ENCODE measurements at regions not wholly inside any gene's neighbourhood (a gene's known extent, or its start where the extent isn't known, plus 50 kb on each side); places are given as distances from the start of the nearest gene placed in this dataset.
"Not testable (repeated sequence)": the region's sequence is repeated elsewhere in the genome, so short reads cannot be mapped to it uniquely, and the experiment has no call there.

GRCh38 chr7:16933296-16934279 is 51.8 kb upstream of the AGR3 start:
- no peak for DNase-seq (ENCODE audit: low spot score)

DNA sequence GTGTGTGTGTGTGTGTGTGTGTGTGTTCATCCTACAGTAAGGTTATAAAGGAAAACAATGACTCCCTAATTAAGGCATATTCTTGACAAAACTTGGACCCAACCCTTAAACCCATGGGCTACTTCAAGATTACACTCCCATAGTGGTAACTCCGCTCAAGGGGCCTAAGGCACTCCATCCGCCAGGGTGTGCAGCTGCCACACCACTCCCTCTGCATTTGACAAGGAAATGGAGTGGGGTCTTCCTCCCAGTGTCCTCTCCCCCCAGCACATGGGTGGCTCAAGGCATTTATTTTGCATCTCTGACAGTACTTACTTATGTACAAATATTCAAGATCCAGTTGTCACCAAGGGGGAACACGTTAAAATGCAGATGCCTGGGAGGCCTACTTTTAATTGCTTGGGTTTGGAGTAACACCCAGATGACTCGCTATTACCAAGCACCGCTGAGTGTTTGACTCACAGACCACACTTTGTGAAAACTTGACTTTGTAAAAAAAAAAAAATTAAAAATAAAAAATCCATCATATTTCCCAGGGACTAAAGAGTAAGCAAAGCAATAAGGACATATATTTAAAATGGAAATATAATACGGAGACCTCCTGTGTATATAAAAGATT is 53.0 kb upstream of the AGR3 start:
- no peak for DNase-seq (ENCODE audit: low spot score)
- peaks cover 0 to 2% of the 10 kb centered on the region in 2 donors for H3K27me3 Mint-ChIP-seq
- peak in 1 of 2 donors; percentile 52 for ATAC-seq
- H3K4me1 Mint-ChIP-seq (ENCODE audit: low read depth in 2 of 2): peaks cover 10 to 14% of the 10 kb centered on the region in 2 donors
- H3K27ac Mint-ChIP-seq: no peak overlapping the region
- no peaks in the 10 kb centered on the region for H3K36me3 Mint-ChIP-seq
- no peaks in the 10 kb centered on the region for H3K9me3 Mint-ChIP-seq
- H3K4me3 Mint-ChIP-seq: no peak overlapping the region

More at GRCh38 chr7:16933296-16934279, 51.8 kb upstream of the AGR3 start:
- Mint-ChIP-seq H3K4me3 (peak overlapping the region; percentile 51), H3K36me3 (no peaks in the 10 kb centered on the region), H3K4me1 (ENCODE audit: low read depth in 2 of 2) (peaks cover 10 to 14% of the 10 kb centered on the region in 2 donors), H3K9me3 (no peaks in the 10 kb centered on the region), H3K27ac (no peak overlapping the region), H3K27me3 (no peaks in the 10 kb centered on the region)
- ATAC-seq: no peak

DNA sequence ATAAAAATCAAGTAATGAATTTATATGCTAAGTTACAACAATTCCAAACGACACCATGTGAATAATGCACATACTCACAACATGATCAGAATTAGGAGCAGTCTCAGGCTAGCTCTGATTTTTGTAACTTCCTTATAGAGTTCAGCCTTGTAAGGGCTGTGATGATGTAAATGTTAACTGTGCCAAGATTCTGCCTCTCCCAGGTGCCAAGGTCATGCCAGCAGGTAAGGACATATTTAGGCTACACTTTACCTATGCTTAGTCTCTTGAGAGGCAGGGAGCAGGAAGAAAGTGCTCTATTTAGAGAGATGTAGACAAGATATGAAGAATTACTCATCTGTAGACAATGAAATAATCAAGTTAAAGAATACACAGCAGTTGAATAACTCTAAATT is 53.6 kb upstream of the AGR3 start:
- ATAC-seq (no peak), DNase-seq (ENCODE audit: low spot score) (no peak)
- no peaks in the 10 kb centered on the region for H3K36me3 Mint-ChIP-seq
- peaks cover 10 to 14% of the 10 kb centered on the region in 2 donors for H3K4me1 Mint-ChIP-seq (ENCODE audit: low read depth in 2 of 2)
- H3K27ac Mint-ChIP-seq: no peak overlapping the region
- H3K9me3 Mint-ChIP-seq: no peaks in the 10 kb centered on the region
- H3K27me3 Mint-ChIP-seq: peaks cover 0 to 4% of the 10 kb centered on the region in 2 donors
- no peak overlapping the region for H3K4me3 Mint-ChIP-seq

DNA sequence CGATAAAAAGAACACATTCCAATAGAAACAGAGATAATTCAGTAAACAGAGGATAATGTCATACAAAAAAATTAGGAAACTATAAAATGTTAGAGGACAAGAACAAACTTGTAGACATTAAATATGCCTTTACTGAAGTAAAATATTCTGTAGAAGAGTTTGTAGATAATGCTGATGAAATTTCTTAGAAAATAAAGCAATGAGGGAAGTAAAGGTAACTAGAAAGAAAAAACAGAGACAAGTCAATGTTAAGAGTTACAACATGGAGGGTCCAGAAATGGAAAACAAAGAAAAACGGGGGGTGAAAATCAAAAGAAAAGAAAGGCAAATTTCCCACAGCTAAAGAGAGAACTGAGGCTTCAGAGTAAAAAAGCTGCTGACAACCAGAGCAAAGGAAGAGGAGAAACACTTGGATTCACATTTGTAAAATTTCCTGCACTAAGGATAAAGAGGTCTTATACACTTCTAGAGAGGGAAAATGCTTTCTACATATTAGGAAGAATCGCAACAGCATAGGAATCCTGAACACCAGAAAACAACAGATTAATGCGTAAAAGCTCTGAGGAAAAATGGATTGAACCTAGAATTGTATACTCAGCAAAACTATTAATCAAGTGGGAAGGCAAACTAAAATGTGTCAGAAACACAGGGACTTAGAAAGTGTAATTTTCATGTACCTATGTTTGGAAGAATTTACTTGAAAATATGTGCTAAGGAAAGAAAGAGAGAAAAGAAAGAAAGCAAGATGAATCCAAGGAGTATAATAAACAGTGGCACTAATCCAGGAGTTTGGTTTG is 55.0 kb upstream of the AGR3 start:
- H3K27ac Mint-ChIP-seq: no peak overlapping the region

DNA sequence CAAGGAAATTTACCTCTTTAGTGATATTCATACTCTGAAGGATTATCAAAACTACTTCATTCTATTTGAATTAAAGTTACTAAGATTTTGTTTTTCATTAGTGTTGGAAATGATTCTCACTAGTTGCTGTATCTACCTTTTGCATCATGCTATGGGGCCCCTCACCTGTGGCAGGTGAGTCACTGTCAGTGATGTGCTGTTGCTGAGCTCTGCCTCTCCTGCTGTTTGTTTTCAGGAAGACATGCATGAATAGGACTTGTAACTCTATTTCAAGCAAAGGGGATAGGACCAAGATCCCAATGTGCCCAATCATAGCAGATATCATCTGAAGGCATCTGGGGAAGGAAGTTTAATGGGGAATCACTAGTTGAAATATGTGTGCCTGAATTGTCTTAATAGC is 57.4 kb upstream of the AGR3 start:
- Mint-ChIP-seq H3K27me3 (peaks cover 0 to 6% of the 10 kb centered on the region in 2 donors), H3K36me3 (no peaks in the 10 kb centered on the region), H3K4me1 (ENCODE audit: low read depth in 2 of 2) (peaks cover 2% of the 10 kb centered on the region in 2 donors), H3K4me3 (no peak overlapping the region), H3K9me3 (peaks cover 3% of the 10 kb centered on the region), H3K27ac (no peak overlapping the region)
- ATAC-seq (no peak), DNase-seq (ENCODE audit: low spot score) (no peak)

More for the DNA sequence above, 55.0 kb upstream of the AGR3 start:
- Mint-ChIP-seq H3K4me3 (no peak overlapping the region), H3K36me3 (no peaks in the 10 kb centered on the region), H3K4me1 (ENCODE audit: low read depth in 2 of 2) (peaks cover 10 to 12% of the 10 kb centered on the region in 2 donors), H3K9me3 (no peaks in the 10 kb centered on the region), H3K27me3 (peaks cover 0 to 4% of the 10 kb centered on the region in 2 donors)
- DNase-seq (ENCODE audit: low spot score) (no peak), ATAC-seq (no peak)

DNA sequence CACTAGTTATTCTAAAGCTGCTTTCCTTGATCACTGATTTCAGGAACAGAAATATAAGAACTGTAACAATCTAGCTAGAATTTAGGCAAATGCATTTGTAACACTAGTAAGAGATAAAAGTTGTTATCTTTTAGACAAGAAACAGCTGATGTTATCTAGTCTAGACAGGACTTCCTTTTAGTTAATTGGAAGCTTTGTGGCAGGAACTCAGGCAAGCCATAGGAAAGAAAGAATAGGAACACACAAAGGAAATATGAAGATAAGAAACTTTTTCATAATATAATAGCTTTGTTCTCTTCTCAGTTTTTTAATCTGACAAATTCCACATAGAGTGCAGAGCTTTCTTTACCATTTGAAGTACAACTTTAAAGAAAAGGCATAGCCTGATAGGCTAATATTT is 59.0 kb upstream of the AGR3 start:
- DNase-seq (ENCODE audit: low spot score) (no peak), ATAC-seq (no peak)
- Mint-ChIP-seq H3K36me3 (no peaks in the 10 kb centered on the region), H3K4me1 (ENCODE audit: low read depth in 2 of 2) (no peaks in the 10 kb centered on the region), H3K9me3 (peaks cover 3% of the 10 kb centered on the region), H3K27me3 (peaks cover 0 to 6% of the 10 kb centered on the region in 2 donors), H3K4me3 (no peak overlapping the region), H3K27ac (no peak overlapping the region)

GRCh38 chr7:16942929-16943509 is 61.2 kb upstream of the AGR3 start:
- Mint-ChIP-seq H3K4me3 (no peak overlapping the region), H3K27me3 (peaks cover 0 to 6% of the 10 kb centered on the region in 2 donors), H3K36me3 (peaks cover 8% of the 10 kb centered on the region), H3K27ac (no peak overlapping the region), H3K4me1 (ENCODE audit: low read depth in 2 of 2) (no peaks in the 10 kb centered on the region), H3K9me3 (peaks cover 10% of the 10 kb centered on the region)
- ATAC-seq (peak in 1 of 2 donors; percentile 32), DNase-seq (ENCODE audit: low spot score) (no peak)

GRCh38 chr7:16944936-16945335 is 63.2 kb upstream of the AGR3 start:
- no peaks in the 10 kb centered on the region for H3K4me1 Mint-ChIP-seq (ENCODE audit: low read depth in 2 of 2)
- no peak overlapping the region for H3K4me3 Mint-ChIP-seq
- H3K27ac Mint-ChIP-seq: no peak overlapping the region
- ATAC-seq (no peak), DNase-seq (ENCODE audit: low spot score) (no peak)
- H3K27me3 Mint-ChIP-seq: peaks cover 0 to 4% of the 10 kb centered on the region in 2 donors
- peaks cover 12% of the 10 kb centered on the region for H3K9me3 Mint-ChIP-seq
- H3K36me3 Mint-ChIP-seq: peaks cover 10% of the 10 kb centered on the region

- Mint-ChIP-seq H3K27me3 (peaks cover 0 to 2% of the 10 kb centered on the region in 2 donors), H3K27ac (no peak overlapping the region), H3K4me3 (no peak overlapping the region), H3K36me3 (peaks cover 10% of the 10 kb centered on the region), H3K9me3 (peaks cover 12% of the 10 kb centered on the region), H3K4me1 (ENCODE audit: low read depth in 2 of 2) (no peaks in the 10 kb centered on the region)
- ATAC-seq (no peak), DNase-seq (ENCODE audit: low spot score) (no peak)
Observed at GRCh38 chr7:16945372-16945771, 63.6 kb upstream of the AGR3 start.

GRCh38 chr7:16948110-16948509 is 66.3 kb upstream of the AGR3 start:
- not testable (repeated sequence) for H3K27me3 Mint-ChIP-seq; H3K4me1 Mint-ChIP-seq (ENCODE audit: low read depth in 2 of 2); DNase-seq (ENCODE audit: low spot score); H3K27ac Mint-ChIP-seq; H3K4me3 Mint-ChIP-seq; ATAC-seq
- Mint-ChIP-seq H3K36me3 (peaks cover 10% of the 10 kb centered on the region), H3K9me3 (peaks cover 12% of the 10 kb centered on the region)

GRCh38 chr7:16951483-16952080 is 69.8 kb upstream of the AGR3 start:
- no peak for ATAC-seq
- Mint-ChIP-seq H3K4me3 (no peak overlapping the region), H3K4me1 (ENCODE audit: low read depth in 2 of 2) (no peaks in the 10 kb centered on the region), H3K9me3 (peaks cover 9% of the 10 kb centered on the region), H3K27ac (no peak overlapping the region), H3K36me3 (peaks cover 10% of the 10 kb centered on the region), H3K27me3 (peaks cover 0 to 3% of the 10 kb centered on the region in 2 donors)
- no peak for DNase-seq (ENCODE audit: low spot score)

DNA sequence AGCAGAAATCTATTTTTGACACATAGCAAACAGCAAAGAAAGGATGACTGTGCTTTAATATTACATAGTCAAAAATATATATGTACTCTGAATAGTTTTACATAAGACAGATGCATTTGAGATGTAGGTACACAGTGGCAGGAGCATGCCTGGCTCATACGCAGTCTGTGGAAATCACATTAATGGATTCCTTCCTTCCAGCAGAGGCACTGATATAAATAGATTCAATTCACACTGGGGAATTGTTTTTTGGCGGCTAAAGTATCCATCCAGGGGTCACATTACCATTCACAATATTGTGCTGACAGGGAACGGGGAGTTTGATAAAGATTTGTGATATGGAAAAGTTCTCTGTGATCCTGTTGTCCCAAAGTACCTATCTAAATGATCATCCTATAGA is 72.5 kb upstream of the AGR3 start:
- Mint-ChIP-seq H3K36me3 (no peaks in the 10 kb centered on the region), H3K9me3 (no peaks in the 10 kb centered on the region), H3K27me3 (peaks cover 0 to 3% of the 10 kb centered on the region in 2 donors), H3K27ac (no peak overlapping the region), H3K4me1 (ENCODE audit: low read depth in 2 of 2) (no peaks in the 10 kb centered on the region), H3K4me3 (no peak overlapping the region)
- ATAC-seq (no peak), DNase-seq (ENCODE audit: low spot score) (no peak)

DNA sequence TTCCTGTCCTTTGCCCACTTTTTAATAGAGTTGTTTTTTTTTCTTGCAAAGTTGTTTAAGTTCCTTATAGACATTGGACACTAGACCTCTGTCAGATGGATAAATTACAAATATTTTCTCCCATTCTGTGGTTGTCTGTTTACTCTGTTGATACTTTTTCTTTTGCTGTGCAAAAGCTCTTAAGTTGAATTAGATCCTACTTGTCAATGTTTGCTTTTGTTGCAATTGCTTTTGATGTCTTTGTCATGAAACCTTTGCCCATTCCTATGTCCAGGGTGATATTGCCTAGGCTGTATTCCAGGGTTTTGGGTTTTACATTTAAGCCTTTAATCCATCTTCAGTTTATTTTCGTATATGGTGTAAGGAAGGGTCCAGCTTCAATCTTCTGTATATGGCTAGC is 76.9 kb upstream of the AGR3 start:
- no peaks in the 10 kb centered on the region for H3K4me1 Mint-ChIP-seq (ENCODE audit: low read depth in 2 of 2)
- no peak for ATAC-seq
- DNase-seq (ENCODE audit: low spot score): no peak
- no peaks in the 10 kb centered on the region for H3K9me3 Mint-ChIP-seq
- H3K4me3 Mint-ChIP-seq: no peak overlapping the region
- no peak overlapping the region for H3K27ac Mint-ChIP-seq
- no peaks in the 10 kb centered on the region for H3K27me3 Mint-ChIP-seq
- H3K36me3 Mint-ChIP-seq: no peaks in the 10 kb centered on the region
